ENCODE measurements at regions not wholly inside any gene's neighbourhood (a gene's known extent, or its start where the extent isn't known, plus 50 kb on each side); places are given as distances from the start of the nearest gene placed in this dataset.
A peak's percentile ranks its signal among the peaks of the same experiment; 100 is the strongest.

DNA sequence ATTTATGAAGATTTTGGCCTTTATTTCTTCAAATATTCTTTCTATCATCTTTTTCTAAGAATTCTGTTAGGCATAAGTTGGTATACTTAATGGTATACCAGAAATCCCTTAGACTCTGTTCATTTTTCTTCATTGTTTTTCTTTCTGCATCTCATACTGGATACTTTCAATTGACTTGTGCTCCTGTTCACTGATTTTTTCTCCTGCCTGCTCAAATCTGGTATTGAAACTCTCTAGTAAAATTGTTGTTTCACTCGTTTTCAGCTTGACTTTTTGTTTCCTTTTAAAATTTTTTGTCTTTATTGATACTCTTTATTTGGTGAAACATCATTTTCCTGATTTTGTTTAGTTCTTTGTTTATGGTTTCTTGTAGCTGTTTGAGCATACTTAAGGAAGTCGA lies 243.2 kb downstream of the TRIB2 start:
- H3K9me3 ChIP-seq (replicated peaks in 1 of 2; ENCODE audit: control insufficient read depth in 2 of 2, insufficient read depth in 1 of 2, low read depth in 1 of 2, low read length in 2 of 2) = peaks cover 0 to 2% of the 10 kb centered on the region in 2 donors
- no peak overlapping the region for H3K4ac ChIP-seq (ENCODE audit: low read length)
- no peak overlapping the region for H4K8ac ChIP-seq (ENCODE audit: low read depth, low read length)
- H3K18ac ChIP-seq (ENCODE audit: low read length) = no peak overlapping the region
- no peaks in the 10 kb centered on the region for H3K79me1 ChIP-seq (ENCODE audit: low read depth, low read length)
- H3K9ac ChIP-seq (ENCODE audit: low read depth, low read length, poor library complexity) = no peak overlapping the region
- DNase-seq (ENCODE audit: low spot score) = no peak
- no peak overlapping the region for H2BK15ac ChIP-seq (ENCODE audit: low read length)
- H3K36me3 ChIP-seq (replicated peaks in 1 of 2; ENCODE audit: control insufficient read depth in 2 of 2, insufficient read depth in 2 of 2, low read length in 2 of 2) = no peaks in the 10 kb centered on the region
- H3K4me2 ChIP-seq (ENCODE audit: insufficient read depth, low read length, poor library complexity, severe bottlenecking) = no peak overlapping the region
- no peaks in the 10 kb centered on the region for H3K27me3 ChIP-seq (ENCODE audit: control insufficient read depth in 3 of 3, insufficient read depth in 3 of 3, low read depth in 1 of 3, low read length in 3 of 3)
- no peak overlapping the region for H2BK120ac ChIP-seq (ENCODE audit: low read depth, low read length)
- H3K4me1 ChIP-seq (ENCODE audit: control insufficient read depth in 2 of 2, insufficient read depth in 1 of 2, low read depth in 1 of 2, low read length in 2 of 2) = no peaks in the 10 kb centered on the region
- H3K27ac ChIP-seq (replicated peaks; ENCODE audit: low read length) = no peak overlapping the region
- H2AK5ac ChIP-seq (ENCODE audit: low read depth, low read length) = no peak overlapping the region
- H2BK5ac ChIP-seq (ENCODE audit: low read length) = no peak overlapping the region
- H2BK12ac ChIP-seq (ENCODE audit: low read length) = no peak overlapping the region
- no peak overlapping the region for H3K4me3 ChIP-seq (ENCODE audit: low read length in 2 of 2)
- WGBS, 2 donors (ENCODE audit: extremely low coverage in 2 of 2, insufficient read length in 2 of 2, insufficient replicate concordance in 1 of 2) = no CpG with 5 or more reads among the region's 2 CpGs
- H4K91ac ChIP-seq (ENCODE audit: low read depth, low read length, poor library complexity) = no peak overlapping the region
- no peak overlapping the region for H3K23ac ChIP-seq (ENCODE audit: low read depth, low read length, poor library complexity)
- H3K14ac ChIP-seq (ENCODE audit: low read length) = no peak overlapping the region
- H2AFZ ChIP-seq (ENCODE audit: low read length) = no peak overlapping the region

DNA sequence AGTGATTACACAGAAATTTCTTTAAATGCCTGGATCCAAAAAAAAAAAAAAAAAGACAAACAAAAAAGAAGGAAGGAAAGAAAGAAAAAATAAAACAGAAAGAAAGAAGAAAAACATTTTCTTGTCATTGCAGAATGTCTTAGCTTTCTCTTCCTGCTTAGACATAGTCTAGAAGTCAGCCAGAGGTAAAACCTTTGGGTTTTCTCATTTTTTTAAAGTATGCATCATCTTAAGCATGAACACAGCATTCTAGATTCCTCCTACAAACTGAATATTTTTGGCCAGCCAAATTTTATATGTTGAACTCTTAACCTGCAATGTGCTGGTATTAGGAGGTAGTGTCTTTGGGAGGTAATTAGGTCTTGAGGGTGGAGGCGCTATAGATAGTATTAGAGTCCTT lies 243.9 kb downstream of the TRIB2 start:
- Histone ChIP-seq H3K18ac (ENCODE audit: low read length) (no peak overlapping the region), H3K4ac (ENCODE audit: low read length) (no peak overlapping the region), H3K4me1 (ENCODE audit: control insufficient read depth in 2 of 2, insufficient read depth in 1 of 2, low read depth in 1 of 2, low read length in 2 of 2) (peaks cover 0 to 4% of the 10 kb centered on the region in 2 donors), H2AK5ac (ENCODE audit: low read depth, low read length) (no peak overlapping the region), H2BK12ac (ENCODE audit: low read length) (no peak overlapping the region), H3K4me2 (ENCODE audit: insufficient read depth, low read length, poor library complexity, severe bottlenecking) (no peak overlapping the region), H2BK120ac (ENCODE audit: low read depth, low read length) (no peak overlapping the region), H3K9ac (ENCODE audit: low read depth, low read length, poor library complexity) (no peak overlapping the region), H3K36me3 (replicated peaks in 1 of 2; ENCODE audit: control insufficient read depth in 2 of 2, insufficient read depth in 2 of 2, low read length in 2 of 2) (no peaks in the 10 kb centered on the region), H3K27ac (replicated peaks; ENCODE audit: low read length) (no peak overlapping the region), H3K4me3 (ENCODE audit: low read length in 2 of 2) (no peak overlapping the region), H3K9me3 (replicated peaks in 1 of 2; ENCODE audit: control insufficient read depth in 2 of 2, insufficient read depth in 1 of 2, low read depth in 1 of 2, low read length in 2 of 2) (peaks cover 0 to 2% of the 10 kb centered on the region in 2 donors), H4K8ac (ENCODE audit: low read depth, low read length) (no peak overlapping the region), H2BK5ac (ENCODE audit: low read length) (no peak overlapping the region), H2AFZ (ENCODE audit: low read length) (no peak overlapping the region), H4K91ac (ENCODE audit: low read depth, low read length, poor library complexity) (no peak overlapping the region), H3K14ac (ENCODE audit: low read length) (no peak overlapping the region), H3K79me1 (ENCODE audit: low read depth, low read length) (no peaks in the 10 kb centered on the region), H3K23ac (ENCODE audit: low read depth, low read length, poor library complexity) (no peak overlapping the region), H3K27me3 (ENCODE audit: control insufficient read depth in 3 of 3, insufficient read depth in 3 of 3, low read depth in 1 of 3, low read length in 3 of 3) (no peaks in the 10 kb centered on the region), H2BK15ac (ENCODE audit: low read length) (no peak overlapping the region)
- no CpG with 5 or more reads among the region's 1 CpG for WGBS, 2 donors (ENCODE audit: extremely low coverage in 2 of 2, insufficient read length in 2 of 2, insufficient replicate concordance in 1 of 2)
- DNase-seq (ENCODE audit: low spot score) = no peak

DNA sequence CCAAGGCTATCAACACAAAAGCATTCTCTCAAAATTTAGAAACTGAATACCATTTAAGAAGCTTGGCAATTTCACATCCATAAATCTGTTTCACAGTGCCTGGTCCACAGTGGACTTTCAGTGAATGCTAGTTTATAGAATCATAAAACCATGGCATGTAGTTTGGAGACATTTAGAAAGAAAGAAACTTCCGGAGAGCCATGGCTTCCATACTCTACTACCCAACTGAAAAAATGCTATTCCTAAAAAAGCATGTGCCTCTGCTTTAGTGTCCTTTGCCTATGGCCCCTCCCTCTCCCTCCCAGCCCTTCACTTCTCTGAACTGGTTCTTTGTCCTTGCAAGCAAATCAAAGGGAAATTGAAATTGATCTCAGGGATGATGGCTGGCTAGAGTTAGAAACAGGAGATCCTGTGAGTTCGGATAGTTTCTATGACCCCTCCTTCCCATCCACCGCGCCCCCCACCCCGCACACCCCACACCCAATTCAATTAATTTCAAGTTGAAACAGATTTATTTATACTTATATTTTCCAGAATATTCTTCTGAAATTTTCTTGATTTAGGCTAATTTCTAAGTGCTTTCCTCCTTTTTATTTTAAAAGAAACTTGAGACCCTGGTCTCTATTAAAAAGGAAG lies 248.3 kb downstream of the TRIB2 start:
- no peaks in the 10 kb centered on the region for H3K79me1 ChIP-seq (ENCODE audit: low read depth, low read length)
- no peaks in the 10 kb centered on the region for H3K27me3 ChIP-seq (ENCODE audit: control insufficient read depth in 3 of 3, insufficient read depth in 3 of 3, low read depth in 1 of 3, low read length in 3 of 3)
- no peak overlapping the region for H2BK15ac ChIP-seq (ENCODE audit: low read length)
- peaks cover 0 to 2% of the 10 kb centered on the region in 2 donors for H3K9me3 ChIP-seq (replicated peaks in 1 of 2; ENCODE audit: control insufficient read depth in 2 of 2, insufficient read depth in 1 of 2, low read depth in 1 of 2, low read length in 2 of 2)
- H4K91ac ChIP-seq (ENCODE audit: low read depth, low read length, poor library complexity) = no peak overlapping the region
- H2BK5ac ChIP-seq (ENCODE audit: low read length) = no peak overlapping the region
- no peak overlapping the region for H2BK12ac ChIP-seq (ENCODE audit: low read length)
- H3K4ac ChIP-seq (ENCODE audit: low read length) = no peak overlapping the region
- no peak overlapping the region for H3K4me3 ChIP-seq (ENCODE audit: low read length in 2 of 2)
- no peak overlapping the region for H4K8ac ChIP-seq (ENCODE audit: low read depth, low read length)
- no peak overlapping the region for H3K23ac ChIP-seq (ENCODE audit: low read depth, low read length, poor library complexity)
- no peak overlapping the region for H3K9ac ChIP-seq (ENCODE audit: low read depth, low read length, poor library complexity)
- H2BK120ac ChIP-seq (ENCODE audit: low read depth, low read length) = no peak overlapping the region
- DNase-seq (ENCODE audit: low spot score) = no peak
- no peak overlapping the region for H3K14ac ChIP-seq (ENCODE audit: low read length)
- H2AK5ac ChIP-seq (ENCODE audit: low read depth, low read length) = no peak overlapping the region
- H3K27ac ChIP-seq (replicated peaks; ENCODE audit: low read length) = no peak overlapping the region
- H3K4me1 ChIP-seq (ENCODE audit: control insufficient read depth in 2 of 2, insufficient read depth in 1 of 2, low read depth in 1 of 2, low read length in 2 of 2) = peaks cover 0 to 7% of the 10 kb centered on the region in 2 donors
- H3K18ac ChIP-seq (ENCODE audit: low read length) = no peak overlapping the region
- no peak overlapping the region for H3K4me2 ChIP-seq (ENCODE audit: insufficient read depth, low read length, poor library complexity, severe bottlenecking)
- H2AFZ ChIP-seq (ENCODE audit: low read length) = peak overlapping the region; percentile 68
- 100% methylated on average over 1 of the region's 5 CpGs; no CpG with 5 or more reads in 1 of the 2 donors for WGBS, 2 donors (ENCODE audit: extremely low coverage in 2 of 2, insufficient read length in 2 of 2, insufficient replicate concordance in 1 of 2)
- H3K36me3 ChIP-seq (replicated peaks in 1 of 2; ENCODE audit: control insufficient read depth in 2 of 2, insufficient read depth in 2 of 2, low read length in 2 of 2) = no peaks in the 10 kb centered on the region

DNA sequence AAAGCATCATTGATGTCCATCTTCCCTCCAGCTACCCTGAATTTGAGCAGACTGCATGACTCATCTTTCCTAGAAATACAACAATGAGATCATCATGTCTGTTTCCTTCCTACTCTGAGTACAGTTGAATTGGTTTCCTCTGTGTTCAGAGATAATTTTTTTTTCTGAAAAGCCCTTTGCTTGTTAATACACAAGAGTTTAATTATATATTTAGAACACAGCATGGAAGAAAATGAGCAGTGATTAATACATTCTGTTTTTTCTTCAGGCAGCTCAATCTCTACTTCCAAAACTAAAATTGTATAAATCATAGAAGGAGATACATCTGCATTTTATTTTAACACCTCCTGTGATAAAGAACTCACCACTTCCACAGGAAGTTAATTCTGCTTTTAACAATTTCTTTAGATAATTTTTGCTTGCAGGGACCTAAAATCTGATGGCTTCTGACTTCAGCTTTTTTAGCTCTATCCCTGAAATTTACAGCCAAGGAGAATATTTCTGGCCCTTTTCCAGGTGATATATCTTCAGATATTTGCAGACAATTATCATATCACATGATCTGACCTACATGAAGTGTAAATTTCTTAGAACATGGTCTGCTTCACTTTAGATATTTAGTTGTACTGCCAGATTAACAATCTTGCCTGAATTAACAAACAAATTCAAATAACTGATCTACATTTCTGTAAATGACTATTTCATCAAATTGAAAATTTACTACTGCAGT lies 249.0 kb downstream of the TRIB2 start:
- no peak overlapping the region for H2AK5ac ChIP-seq (ENCODE audit: low read depth, low read length)
- H3K27ac ChIP-seq (replicated peaks; ENCODE audit: low read length) = no peak overlapping the region
- no peak overlapping the region for H2BK120ac ChIP-seq (ENCODE audit: low read depth, low read length)
- H2BK5ac ChIP-seq (ENCODE audit: low read length) = no peak overlapping the region
- peak overlapping the region; percentile 68 for H2AFZ ChIP-seq (ENCODE audit: low read length)
- H3K14ac ChIP-seq (ENCODE audit: low read length) = no peak overlapping the region
- no peak overlapping the region for H3K4ac ChIP-seq (ENCODE audit: low read length)
- H3K79me1 ChIP-seq (ENCODE audit: low read depth, low read length) = no peaks in the 10 kb centered on the region
- no peak overlapping the region for H3K23ac ChIP-seq (ENCODE audit: low read depth, low read length, poor library complexity)
- no peak for DNase-seq (ENCODE audit: low spot score)
- no peaks in the 10 kb centered on the region for H3K9me3 ChIP-seq (replicated peaks in 1 of 2; ENCODE audit: control insufficient read depth in 2 of 2, insufficient read depth in 1 of 2, low read depth in 1 of 2, low read length in 2 of 2)
- H3K9ac ChIP-seq (ENCODE audit: low read depth, low read length, poor library complexity) = no peak overlapping the region
- H2BK15ac ChIP-seq (ENCODE audit: low read length) = no peak overlapping the region
- H3K36me3 ChIP-seq (replicated peaks in 1 of 2; ENCODE audit: control insufficient read depth in 2 of 2, insufficient read depth in 2 of 2, low read length in 2 of 2) = no peaks in the 10 kb centered on the region
- peaks cover 0 to 7% of the 10 kb centered on the region in 2 donors for H3K4me1 ChIP-seq (ENCODE audit: control insufficient read depth in 2 of 2, insufficient read depth in 1 of 2, low read depth in 1 of 2, low read length in 2 of 2)
- no peak overlapping the region for H4K91ac ChIP-seq (ENCODE audit: low read depth, low read length, poor library complexity)
- H3K27me3 ChIP-seq (ENCODE audit: control insufficient read depth in 3 of 3, insufficient read depth in 3 of 3, low read depth in 1 of 3, low read length in 3 of 3) = no peaks in the 10 kb centered on the region
- H4K8ac ChIP-seq (ENCODE audit: low read depth, low read length) = no peak overlapping the region
- H3K4me3 ChIP-seq (ENCODE audit: low read length in 2 of 2) = no peak overlapping the region
- H3K4me2 ChIP-seq (ENCODE audit: insufficient read depth, low read length, poor library complexity, severe bottlenecking) = no peak overlapping the region
- H2BK12ac ChIP-seq (ENCODE audit: low read length) = no peak overlapping the region
- H3K18ac ChIP-seq (ENCODE audit: low read length) = no peak overlapping the region

All from neuronal stem cell (in vitro differentiated cells).